ENCODE measurements at regions not wholly inside any gene's neighbourhood (a gene's known extent, or its start where the extent isn't known, plus 50 kb on each side); places are given as distances from the start of the nearest gene placed in this dataset.

GRCh38 chr6:24064106-24064505, 61.9 kb upstream of the NRSN1 start (continued):
- TF ChIP-seq ZNF672 (CRISPR knock-in tag; IDR thresholded peaks at IDR 0.05) (no peak), DMTF1 (CRISPR knock-in tag; IDR thresholded peaks at IDR 0.05) (no peak), ZMAT5 (CRISPR knock-in tag; IDR thresholded peaks at IDR 0.05; ENCODE audit: borderline replicate concordance, low read depth) (no peak), ESRRA (CRISPR knock-in tag; IDR thresholded peaks at IDR 0.05; ENCODE audit: low read depth) (no peak), ZNF670 (CRISPR knock-in tag; IDR thresholded peaks at IDR 0.05; ENCODE audit: borderline replicate concordance) (no peak), ZNF530 (CRISPR knock-in tag; IDR thresholded peaks at IDR 0.05; ENCODE audit: low read depth) (no peak), STAG1 (CRISPR knock-in tag; IDR thresholded peaks at IDR 0.05) (peak; percentile 95), ZNF709 (CRISPR knock-in tag; IDR thresholded peaks at IDR 0.05) (no peak), ZSCAN12 (CRISPR knock-in tag; IDR thresholded peaks at IDR 0.05) (no peak), ZNF597 (CRISPR knock-in tag; IDR thresholded peaks at IDR 0.05) (no peak), ZNF776 (CRISPR knock-in tag; IDR thresholded peaks at IDR 0.05) (no peak), TMF1 (CRISPR knock-in tag; IDR thresholded peaks at IDR 0.05; ENCODE audit: low read depth) (no peak), ZNF331 (CRISPR knock-in tag; IDR thresholded peaks at IDR 0.05) (peak; percentile 50; the same call in 1 of the 2 replicates), ZNF282 (IDR thresholded peaks at IDR 0.05; ENCODE audit: partially characterized antibody) (no peak), SOX5 (CRISPR knock-in tag; IDR thresholded peaks at IDR 0.05; ENCODE audit: borderline replicate concordance) (0 out of 2 replicates have a peak, but pooled peaks have one; percentile 23), TRIM22 (IDR thresholded peaks at IDR 0.05) (no peak), RAD21 (CRISPR knock-in tag; IDR thresholded peaks at IDR 0.05) (peak; percentile 87), ZBTB20 (CRISPR knock-in tag; IDR thresholded peaks at IDR 0.05; ENCODE audit: borderline replicate concordance, low read depth) (0 out of 2 replicates have a peak, but pooled peaks have one; percentile 23)
- TF ChIP-seq, protein P1, sequence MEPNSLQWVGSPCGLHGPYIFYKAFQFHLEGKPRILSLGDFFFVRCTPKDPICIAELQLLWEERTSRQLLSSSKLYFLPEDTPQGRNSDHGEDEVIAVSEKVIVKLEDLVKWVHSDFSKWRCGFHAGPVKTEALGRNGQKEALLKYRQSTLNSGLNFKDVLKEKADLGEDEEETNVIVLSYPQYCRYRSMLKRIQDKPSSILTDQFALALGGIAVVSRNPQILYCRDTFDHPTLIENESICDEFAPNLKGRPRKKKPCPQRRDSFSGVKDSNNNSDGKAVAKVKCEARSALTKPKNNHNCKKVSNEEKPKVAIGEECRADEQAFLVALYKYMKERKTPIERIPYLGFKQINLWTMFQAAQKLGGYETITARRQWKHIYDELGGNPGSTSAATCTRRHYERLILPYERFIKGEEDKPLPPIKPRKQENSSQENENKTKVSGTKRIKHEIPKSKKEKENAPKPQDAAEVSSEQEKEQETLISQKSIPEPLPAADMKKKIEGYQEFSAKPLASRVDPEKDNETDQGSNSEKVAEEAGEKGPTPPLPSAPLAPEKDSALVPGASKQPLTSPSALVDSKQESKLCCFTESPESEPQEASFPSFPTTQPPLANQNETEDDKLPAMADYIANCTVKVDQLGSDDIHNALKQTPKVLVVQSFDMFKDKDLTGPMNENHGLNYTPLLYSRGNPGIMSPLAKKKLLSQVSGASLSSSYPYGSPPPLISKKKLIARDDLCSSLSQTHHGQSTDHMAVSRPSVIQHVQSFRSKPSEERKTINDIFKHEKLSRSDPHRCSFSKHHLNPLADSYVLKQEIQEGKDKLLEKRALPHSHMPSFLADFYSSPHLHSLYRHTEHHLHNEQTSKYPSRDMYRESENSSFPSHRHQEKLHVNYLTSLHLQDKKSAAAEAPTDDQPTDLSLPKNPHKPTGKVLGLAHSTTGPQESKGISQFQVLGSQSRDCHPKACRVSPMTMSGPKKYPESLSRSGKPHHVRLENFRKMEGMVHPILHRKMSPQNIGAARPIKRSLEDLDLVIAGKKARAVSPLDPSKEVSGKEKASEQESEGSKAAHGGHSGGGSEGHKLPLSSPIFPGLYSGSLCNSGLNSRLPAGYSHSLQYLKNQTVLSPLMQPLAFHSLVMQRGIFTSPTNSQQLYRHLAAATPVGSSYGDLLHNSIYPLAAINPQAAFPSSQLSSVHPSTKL (CRISPR knock-in tag; IDR thresholded peaks at IDR 0.05): 0 out of 2 replicates have a peak, but pooled peaks have one; percentile 28
- TF ChIP-seq, protein P2, sequence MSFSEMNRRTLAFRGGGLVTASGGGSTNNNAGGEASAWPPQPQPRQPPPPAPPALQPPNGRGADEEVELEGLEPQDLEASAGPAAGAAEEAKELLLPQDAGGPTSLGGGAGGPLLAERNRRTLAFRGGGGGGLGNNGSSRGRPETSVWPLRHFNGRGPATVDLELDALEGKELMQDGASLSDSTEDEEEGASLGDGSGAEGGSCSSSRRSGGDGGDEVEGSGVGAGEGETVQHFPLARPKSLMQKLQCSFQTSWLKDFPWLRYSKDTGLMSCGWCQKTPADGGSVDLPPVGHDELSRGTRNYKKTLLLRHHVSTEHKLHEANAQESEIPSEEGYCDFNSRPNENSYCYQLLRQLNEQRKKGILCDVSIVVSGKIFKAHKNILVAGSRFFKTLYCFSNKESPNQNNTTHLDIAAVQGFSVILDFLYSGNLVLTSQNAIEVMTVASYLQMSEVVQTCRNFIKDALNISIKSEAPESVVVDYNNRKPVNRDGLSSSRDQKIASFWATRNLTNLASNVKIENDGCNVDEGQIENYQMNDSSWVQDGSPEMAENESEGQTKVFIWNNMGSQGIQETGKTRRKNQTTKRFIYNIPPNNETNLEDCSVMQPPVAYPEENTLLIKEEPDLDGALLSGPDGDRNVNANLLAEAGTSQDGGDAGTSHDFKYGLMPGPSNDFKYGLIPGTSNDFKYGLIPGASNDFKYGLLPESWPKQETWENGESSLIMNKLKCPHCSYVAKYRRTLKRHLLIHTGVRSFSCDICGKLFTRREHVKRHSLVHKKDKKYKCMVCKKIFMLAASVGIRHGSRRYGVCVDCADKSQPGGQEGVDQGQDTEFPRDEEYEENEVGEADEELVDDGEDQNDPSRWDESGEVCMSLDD (CRISPR knock-in tag; IDR thresholded peaks at IDR 0.05; ENCODE audit: borderline replicate concordance): no peak

Data from HepG2 (cell line).